SU-DHL-6 (cell line): ENCODE measurements at regions not wholly inside any gene's neighbourhood (a gene's known extent, or its start where the extent isn't known, plus 50 kb on each side); places are given as distances from the start of the nearest gene placed in this dataset.

Experiments used
- EZH2phosphoT487 ChIP-seq: fragments of 200-600 bp; sonication (generic), shearing (Covaris generic); conservative IDR thresholded peaks from 2 replicates; pipeline ENCODE4 v1.6.1; 2018; ENCODE audit warnings: mild to moderate bottlenecking, antibody characterized with exemption, low read length, moderate library complexity, mixed read lengths
- TF ChIP-seq, protein P1 (sequence below): fragments of 200-600 bp; sonication (generic); IDR thresholded peaks from one replicate; pipeline ENCODE4 v1.5.1; 2017; ENCODE audit warnings: antibody characterized with exemption, mild to moderate bottlenecking, low read length, moderate library complexity; ENCODE audit not compliant: insufficient read depth, poor library complexity, severe bottlenecking

- TF ChIP-seq, protein P1, sequence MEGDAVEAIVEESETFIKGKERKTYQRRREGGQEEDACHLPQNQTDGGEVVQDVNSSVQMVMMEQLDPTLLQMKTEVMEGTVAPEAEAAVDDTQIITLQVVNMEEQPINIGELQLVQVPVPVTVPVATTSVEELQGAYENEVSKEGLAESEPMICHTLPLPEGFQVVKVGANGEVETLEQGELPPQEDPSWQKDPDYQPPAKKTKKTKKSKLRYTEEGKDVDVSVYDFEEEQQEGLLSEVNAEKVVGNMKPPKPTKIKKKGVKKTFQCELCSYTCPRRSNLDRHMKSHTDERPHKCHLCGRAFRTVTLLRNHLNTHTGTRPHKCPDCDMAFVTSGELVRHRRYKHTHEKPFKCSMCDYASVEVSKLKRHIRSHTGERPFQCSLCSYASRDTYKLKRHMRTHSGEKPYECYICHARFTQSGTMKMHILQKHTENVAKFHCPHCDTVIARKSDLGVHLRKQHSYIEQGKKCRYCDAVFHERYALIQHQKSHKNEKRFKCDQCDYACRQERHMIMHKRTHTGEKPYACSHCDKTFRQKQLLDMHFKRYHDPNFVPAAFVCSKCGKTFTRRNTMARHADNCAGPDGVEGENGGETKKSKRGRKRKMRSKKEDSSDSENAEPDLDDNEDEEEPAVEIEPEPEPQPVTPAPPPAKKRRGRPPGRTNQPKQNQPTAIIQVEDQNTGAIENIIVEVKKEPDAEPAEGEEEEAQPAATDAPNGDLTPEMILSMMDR, result no peak
- TF ChIP-seq EZH2phosphoT487, result no peak
Measured at GRCh38 chr18:42654556-42654955, 460.9 kb downstream of the RIT2 start.
